A549 (cell line): ENCODE measurements at regions not wholly inside any gene's neighbourhood (a gene's known extent, or its start where the extent isn't known, plus 50 kb on each side); places are given as distances from the start of the nearest gene placed in this dataset.

Experiments
- ATAC-seq, 2 experiments: fragments of 200-7000 bp in 1 of 2; fragments of >200 bp in 1 of 2; cut with Nextera tagmentation in 1 of 2; cut with Tn5 transposase in 1 of 2; 3 replicates each; pipeline versions ENCODE4 v1.8.0 to v1.9.1; 2018 to 2020; ENCODE audit warnings: mild to moderate bottlenecking in 1 of 2, moderate library complexity in 1 of 2
- CTCF ChIA-PET: fragments of 300-600 bp; sonication (Branson Sonifier 250); formaldehyde crosslinking; extraction: SDS; loops from one replicate; lab custom pipeline; 2021; ENCODE audit warnings: antibody characterized with exemption, inconsistent platforms; lab: Yijun Ruan, JAX
- POLR2A ChIA-PET: fragments of 350-600 bp; formaldehyde crosslinking; extraction: SDS; loops from one replicate; lab custom pipeline; 2021; ENCODE audit warnings: antibody characterized with exemption, inconsistent platforms; lab: Yijun Ruan, JAX
- DNase-seq, 2 experiments: peaks; one replicate each; pipeline versions ENCODE4 v3.0.0 to v3.0.0-alpha.2; 2011 to 2016; ENCODE audit warnings: low read depth in 1 of 2, low spot score in 1 of 2
- FAIRE-seq: peaks from 2 replicates; lab custom pipeline; 2011; peaks lifted over from hg19 to GRCh38; lab: Jason Lieb, UNC
- H3K27ac ChIP-seq, 2 experiments: fragments of >200 bp; sonication (Bioruptor Twin); formaldehyde crosslinking; 3 replicates each; pipeline ENCODE4 v1.5.1; 2016 to 2017
- H3K4me1 ChIP-seq: fragments of >200 bp; sonication (Bioruptor Twin); formaldehyde crosslinking; 3 replicates; pipeline ENCODE4 v1.6.1; 2016
- H3K4me2 ChIP-seq: fragments of >200 bp; sonication (Bioruptor Twin); formaldehyde crosslinking; 3 replicates; pipeline ENCODE4 v1.6.1; 2016
- H3K4me3 ChIP-seq: fragments of >200 bp; sonication (Bioruptor Twin); formaldehyde crosslinking; 3 replicates; pipeline ENCODE4 v1.5.1; 2016
- H3K9me3 ChIP-seq: fragments of >200 bp; sonication (Bioruptor Twin); formaldehyde crosslinking; 3 replicates; pipeline ENCODE4 v1.6.1; 2016
- BCL3 ChIP-seq: fragments of >200 bp; sonication (Bioruptor Twin); formaldehyde crosslinking; IDR thresholded peaks from 3 replicates; pipeline ENCODE4 v1.6.1; 2016
- CBX2 ChIP-seq: fragments of 200-600 bp; sonication (generic); IDR thresholded peaks from 2 replicates; pipeline ENCODE4 v1.6.1; 2016; ENCODE audit warnings: low read depth, mild to moderate bottlenecking, borderline replicate concordance
- E2F6 ChIP-seq: IDR thresholded peaks from 2 replicates; pipeline ENCODE4 v1.6.1; 2012; ENCODE audit warnings: low read depth, borderline replicate concordance
- EHF ChIP-seq: fragments of 250-450 bp; sonication (Bioruptor Pico); IDR thresholded peaks from 2 replicates; pipeline ENCODE4 v1.5.0; 2020; ENCODE audit warnings: mild to moderate bottlenecking
- ELK1 ChIP-seq: fragments of 150-350 bp; IDR thresholded peaks from 2 replicates; pipeline ENCODE4 v1.6.1; 2014; ENCODE audit warnings: low read depth, mild to moderate bottlenecking, low read length
- EP300 ChIP-seq, 2 experiments: fragments of >200 bp; sonication (Bioruptor Twin); formaldehyde crosslinking; IDR thresholded peaks; 2 replicates in 1 of 2; 3 replicates in 1 of 2; pipeline ENCODE4 v1.6.1; 2016 to 2017
- HOXA7 ChIP-seq: fragments of 250-450 bp; sonication (Bioruptor Pico); IDR thresholded peaks from 2 replicates; pipeline ENCODE4 v1.5.0; 2020; ENCODE audit warnings: mild to moderate bottlenecking, moderate library complexity
- HOXB5 ChIP-seq: fragments of 250-450 bp; sonication (Bioruptor Pico); IDR thresholded peaks from 2 replicates; pipeline ENCODE4 v1.5.0; 2020; ENCODE audit warnings: mild to moderate bottlenecking, moderate library complexity
- JUNB ChIP-seq: fragments of >200 bp; sonication (Bioruptor Twin); formaldehyde crosslinking; IDR thresholded peaks from 2 replicates; pipeline ENCODE4 v1.6.1; 2016
- KDM5A ChIP-seq: fragments of 200-600 bp; sonication (generic); IDR thresholded peaks from 2 replicates; pipeline ENCODE4 v1.6.1; 2016; ENCODE audit warnings: antibody characterized with exemption, mild to moderate bottlenecking
- NPAS2 ChIP-seq: fragments of 250-450 bp; sonication (Bioruptor Pico); IDR thresholded peaks from 2 replicates; pipeline ENCODE4 v1.8.0; 2022; ENCODE audit warnings: mild to moderate bottlenecking, moderate library complexity, borderline replicate concordance
- PBX3 ChIP-seq: IDR thresholded peaks from 2 replicates; pipeline ENCODE4 v1.6.1; 2012
- POLR2A ChIP-seq: IDR thresholded peaks from 2 replicates; pipeline ENCODE4 v1.6.1; 2012; ENCODE audit warnings: mild to moderate bottlenecking, low read length
- RAD21 ChIP-seq, 2 experiments: fragments of >200 bp in 1 of 2; sonication (Bioruptor Twin) in 1 of 2; formaldehyde crosslinking in 1 of 2; IDR thresholded peaks in 1 of 2; conservative IDR thresholded peaks in 1 of 2; 2 replicates in 1 of 2; 3 replicates in 1 of 2; pipeline ENCODE4 v1.6.1; 2012 to 2018; ENCODE audit warnings: inconsistent platforms in 1 of 2
- REST ChIP-seq: fragments of 200-600 bp; sonication (generic); IDR thresholded peaks from 2 replicates; pipeline ENCODE4 v1.6.1; 2016; ENCODE audit warnings: antibody characterized with exemption, mild to moderate bottlenecking, moderate library complexity
- RNF2 ChIP-seq: fragments of 200-600 bp; sonication (generic); IDR thresholded peaks from 2 replicates; pipeline ENCODE4 v1.6.1; 2016; ENCODE audit warnings: low read depth, mild to moderate bottlenecking, antibody characterized with exemption, moderate library complexity, borderline replicate concordance
- SMC3 ChIP-seq: fragments of >200 bp; sonication (Bioruptor Twin); formaldehyde crosslinking; IDR thresholded peaks from 3 replicates; pipeline ENCODE4 v1.6.1; 2018; ENCODE audit warnings: inconsistent platforms
- SREBF2 ChIP-seq: fragments of 450-650 bp; IDR thresholded peaks from 2 replicates; pipeline ENCODE4 v1.6.1; 2014; ENCODE audit warnings: mild to moderate bottlenecking, moderate library complexity
- ZNF302 ChIP-seq: fragments of 250-450 bp; sonication (Bioruptor Pico); IDR thresholded peaks from 2 replicates; pipeline ENCODE4 v1.9.0; 2021; ENCODE audit warnings: inconsistent platforms, mild to moderate bottlenecking, moderate library complexity
- ZSCAN20 ChIP-seq: fragments of 250-450 bp; sonication (Bioruptor Pico); IDR thresholded peaks from 2 replicates; pipeline ENCODE4 v1.8.0; 2022; ENCODE audit warnings: mild to moderate bottlenecking, moderate library complexity
- WGBS: methylation state at CpG from one replicate; pipeline ENCODE4 v1.1.6; 2017; ENCODE audit errors: missing lambda C conversion rate; 5-methylcytosine and 5-hydroxymethylcytosine counted together

GRCh38 chr4:124861761-124862160 lies 149.2 kb upstream of the ANKRD50 start:
- POLR2A ChIA-PET, result interaction anchor here (0.7 kb wide), 1 partner anchor 92 kb away, joined by 4 read pairs; no protein-coding TSS in a partner anchor
- ATAC-seq, result no peak

GRCh38 chr4:124854968-124855367 lies 142.4 kb upstream of the ANKRD50 start:
- H3K9me3 ChIP-seq, result no peaks in the 10 kb centered on the region
- CTCF ChIA-PET, result no interaction called here
- no peak overlapping the region for H3K27ac ChIP-seq
- no peak for ATAC-seq
- POLR2A ChIA-PET, result no interaction called here
- FAIRE-seq, result no peak
- 50% methylated on average over 3 of the region's 3 CpGs for WGBS
- H3K4me1 ChIP-seq, result no peaks in the 10 kb centered on the region
- H3K4me3 ChIP-seq, result no peak overlapping the region
- no peak overlapping the region for H3K4me2 ChIP-seq
- TF ChIP-seq CBX2 (no peak), ZNF302 (CRISPR knock-in tag) (no peak), HOXA7 (CRISPR knock-in tag) (no peak), ZSCAN20 (CRISPR knock-in tag) (no peak), E2F6 (no peak), HOXB5 (no peak), KDM5A (no peak), EHF (CRISPR knock-in tag) (no peak), RAD21 (conservative IDR thresholded peaks at IDR 0.05 in 1 of 2, IDR thresholded peaks at IDR 0.05 in 1 of 2) (no peak), REST (no peak), POLR2A (no peak), RNF2 (no peak), JUNB (no peak), EP300 (IDR thresholded peaks at IDR 0.05) (no peak), PBX3 (no peak), BCL3 (no peak), SREBF2 (no peak), SMC3 (no peak), ELK1 (no peak)
- DNase-seq, result no peak

More at GRCh38 chr4:124861761-124862160, 149.2 kb upstream of the ANKRD50 start:
- CTCF ChIA-PET, result no interaction called here
- no peak overlapping the region for H3K4me2 ChIP-seq
- no peak overlapping the region for H3K27ac ChIP-seq
- 88% methylated on average over 3 of the region's 3 CpGs for WGBS
- no peaks in the 10 kb centered on the region for H3K9me3 ChIP-seq
- FAIRE-seq (no peak), DNase-seq (no peak)
- H3K4me1 ChIP-seq, result no peaks in the 10 kb centered on the region
- TF ChIP-seq NPAS2 (CRISPR knock-in tag), result no peak
- H3K4me3 ChIP-seq, result no peak overlapping the region
